ENCODE measurements at regions not wholly inside any gene's neighbourhood (a gene's known extent, or its start where the extent isn't known, plus 50 kb on each side); places are given as distances from the start of the nearest gene placed in this dataset.

DNA sequence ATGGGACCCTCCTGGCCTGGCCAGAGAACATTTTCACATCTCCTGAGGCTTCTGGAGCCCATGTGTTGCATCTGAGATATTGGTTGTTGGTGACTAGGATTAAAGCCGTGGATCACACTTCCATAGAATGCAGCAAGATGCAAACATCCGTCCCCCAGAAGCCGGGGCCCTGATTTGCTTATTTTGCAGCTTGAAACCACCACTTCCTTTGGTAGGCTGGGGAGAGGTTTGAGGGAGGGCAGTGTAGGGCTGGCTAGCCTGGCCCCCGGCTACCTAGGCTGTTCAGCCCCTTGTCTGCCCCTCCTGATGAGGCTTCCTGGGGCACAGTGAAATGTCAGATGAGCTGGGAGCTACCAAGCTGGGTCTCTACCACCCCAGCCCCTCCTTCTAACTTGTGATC is 209.7 kb upstream of the PWP1 start:
- ChIA-PET POLR2A (no interaction called here), CTCF (no interaction called here)
- DNase-seq (ENCODE audit: low read depth, low spot score) = no peak
- H3K9ac ChIP-seq (replicated peaks; ENCODE audit: extremely low read depth, insufficient read depth, low read length) = no peak overlapping the region
- no peaks in the 10 kb centered on the region for H3K9me3 ChIP-seq (replicated peaks; ENCODE audit: control insufficient read depth, insufficient read depth, low read length)
- intact Hi-C loops (cut with micrococcal nuclease) (no loop called here), dilution Hi-C loops (cut with MboI; ENCODE audit: extremely low pct_ligation_motif_present, low sequenced_read_pairs) (no loop called here)
- FAIRE-seq = no peak
- H3K27me3 ChIP-seq (ENCODE audit: control insufficient read depth in 2 of 2, insufficient read depth in 2 of 2, low read length in 2 of 2) = no peaks in the 10 kb centered on the region
- no peaks in the 10 kb centered on the region for H3K9me1 ChIP-seq (replicated peaks; ENCODE audit: control insufficient read depth, extremely low read depth, insufficient read depth, low read length)
- BruUV-seq (replicated peaks) = no TSS peak
- H3K27ac ChIP-seq (ENCODE audit: insufficient read depth, low read depth, low read length) = no peak overlapping the region
- H3K79me2 ChIP-seq (ENCODE audit: control insufficient read depth, insufficient read depth, low read length) = no peaks in the 10 kb centered on the region
- H3K4me3 ChIP-seq (replicated peaks in 1 of 3; ENCODE audit: insufficient read depth in 1 of 3, low read depth in 1 of 3, low read length in 3 of 3) = no peak overlapping the region
- no peaks in the 10 kb centered on the region for H4K20me1 ChIP-seq (replicated peaks; ENCODE audit: control insufficient read depth, extremely low read depth, insufficient read depth, low read length)
- no peak overlapping the region for H2AFZ ChIP-seq (ENCODE audit: low read depth, low read length)
- H3K36me3 ChIP-seq (ENCODE audit: control insufficient read depth in 2 of 2, extremely low read depth in 1 of 2, insufficient read depth in 2 of 2, low read length in 2 of 2) = no peaks in the 10 kb centered on the region
- TF ChIP-seq JUN (IDR thresholded peaks at IDR 0.05; ENCODE audit: borderline replicate concordance, insufficient read depth, insufficient read length, low read depth) (no peak), POLR2A (IDR thresholded peaks at IDR 0.05; ENCODE audit: low read depth, low read length) (no peak), FOS (IDR thresholded peaks at IDR 0.05; ENCODE audit: borderline replicate concordance, insufficient read depth, low read length) (no peak), POLR2AphosphoS5 (IDR thresholded peaks at IDR 0.05; ENCODE audit: insufficient read depth, low read depth, low read length) (no peak), EZH2 (IDR thresholded peaks at IDR 0.05; ENCODE audit: borderline replicate concordance, low read depth, low read length, severe bottlenecking) (no peak)
- no peak overlapping the region for H3K4me2 ChIP-seq (ENCODE audit: insufficient read depth, low read length)
- no peaks in the 10 kb centered on the region for H3K4me1 ChIP-seq (ENCODE audit: control insufficient read depth, extremely low read depth, insufficient read depth, low read length)

- CTCF ChIA-PET = no interaction called here
- no peaks in the 10 kb centered on the region for H3K9me3 ChIP-seq (replicated peaks; ENCODE audit: control insufficient read depth, insufficient read depth, low read length)
- H3K9me1 ChIP-seq (replicated peaks; ENCODE audit: control insufficient read depth, extremely low read depth, insufficient read depth, low read length) = no peaks in the 10 kb centered on the region
- no peaks in the 10 kb centered on the region for H4K20me1 ChIP-seq (replicated peaks; ENCODE audit: control insufficient read depth, extremely low read depth, insufficient read depth, low read length)
- no peaks in the 10 kb centered on the region for H3K4me1 ChIP-seq (ENCODE audit: control insufficient read depth, extremely low read depth, insufficient read depth, low read length)
- no peaks in the 10 kb centered on the region for H3K36me3 ChIP-seq (ENCODE audit: control insufficient read depth in 2 of 2, extremely low read depth in 1 of 2, insufficient read depth in 2 of 2, low read length in 2 of 2)
- no peaks in the 10 kb centered on the region for H3K79me2 ChIP-seq (ENCODE audit: control insufficient read depth, insufficient read depth, low read length)
- intact Hi-C loops (cut with micrococcal nuclease) = no loop called here
- DNase-seq (ENCODE audit: low read depth, low spot score) (no peak), FAIRE-seq (no peak)
- H3K27ac ChIP-seq (ENCODE audit: insufficient read depth, low read depth, low read length) = no peak overlapping the region
- H3K27me3 ChIP-seq (ENCODE audit: control insufficient read depth in 2 of 2, insufficient read depth in 2 of 2, low read length in 2 of 2) = no peaks in the 10 kb centered on the region
- no peak overlapping the region for H3K9ac ChIP-seq (replicated peaks; ENCODE audit: extremely low read depth, insufficient read depth, low read length)
- H2AFZ ChIP-seq (ENCODE audit: low read depth, low read length) = no peak overlapping the region
- no peak overlapping the region for H3K4me2 ChIP-seq (ENCODE audit: insufficient read depth, low read length)
- no TSS peak for BruUV-seq (replicated peaks)
- dilution Hi-C loops (cut with MboI; ENCODE audit: extremely low pct_ligation_motif_present, low sequenced_read_pairs) = no loop called here
- POLR2A ChIA-PET = no interaction called here
- no peak overlapping the region for H3K4me3 ChIP-seq (replicated peaks in 1 of 3; ENCODE audit: insufficient read depth in 1 of 3, low read depth in 1 of 3, low read length in 3 of 3)
- no peak for TF ChIP-seq FOS (IDR thresholded peaks at IDR 0.05; ENCODE audit: borderline replicate concordance, insufficient read depth, low read length)
- TF ChIP-seq MYC (IDR thresholded peaks at IDR 0.05; ENCODE audit: low read depth, low read length) = no peak
- no peak for TF ChIP-seq EZH2 (IDR thresholded peaks at IDR 0.05; ENCODE audit: borderline replicate concordance, low read depth, low read length, severe bottlenecking)
- no peak for TF ChIP-seq GATA2 (IDR thresholded peaks at IDR 0.05; ENCODE audit: insufficient read depth, insufficient read length, low read depth, low read length)
- TF ChIP-seq, protein P1, sequence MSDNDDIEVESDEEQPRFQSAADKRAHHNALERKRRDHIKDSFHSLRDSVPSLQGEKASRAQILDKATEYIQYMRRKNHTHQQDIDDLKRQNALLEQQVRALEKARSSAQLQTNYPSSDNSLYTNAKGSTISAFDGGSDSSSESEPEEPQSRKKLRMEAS (IDR thresholded peaks at IDR 0.05; ENCODE audit: insufficient read depth, insufficient read length) = no peak
- TF ChIP-seq JUN (IDR thresholded peaks at IDR 0.05; ENCODE audit: borderline replicate concordance, insufficient read depth, insufficient read length, low read depth) = no peak
- TF ChIP-seq CTCF (IDR thresholded peaks at IDR 0.05; ENCODE audit: extremely low read depth in 1 of 2, insufficient read depth in 1 of 2, low read depth in 1 of 2, low read length in 2 of 2) = no peak
- no peak for TF ChIP-seq POLR2AphosphoS5 (IDR thresholded peaks at IDR 0.05; ENCODE audit: insufficient read depth, low read depth, low read length)
- TF ChIP-seq POLR2A (IDR thresholded peaks at IDR 0.05; ENCODE audit: low read depth, low read length) = no peak
These were observed 208.6 kb upstream of the PWP1 start for GRCh38 chr12:107477018-107477417.
